ENCODE measurements at regions not wholly inside any gene's neighbourhood (a gene's known extent, or its start where the extent isn't known, plus 50 kb on each side); places are given as distances from the start of the nearest gene placed in this dataset.

- DNase-seq (ENCODE audit: low spot score): no peak
Observed at GRCh38 chr5:93107141-93107540, 473.9 kb downstream of the NR2F1-AS1 start.

- no peak for DNase-seq (ENCODE audit: low spot score)
Observed at GRCh38 chr5:93101661-93102060, 479.4 kb downstream of the NR2F1-AS1 start.

GRCh38 chr5:93100976-93101375 is 480.0 kb downstream of the NR2F1-AS1 start:
- no peak for DNase-seq (ENCODE audit: low spot score)

- DNase-seq (ENCODE audit: low spot score): no peak
Observed at GRCh38 chr5:93100428-93100827, 480.6 kb downstream of the NR2F1-AS1 start.

- DNase-seq (ENCODE audit: low spot score): no peak
Observed at GRCh38 chr5:93099902-93100347, 481.1 kb downstream of the NR2F1-AS1 start.

- no peak for DNase-seq (ENCODE audit: low spot score)
Observed at GRCh38 chr5:93096561-93096960, 484.5 kb downstream of the NR2F1-AS1 start.

- no peak for DNase-seq (ENCODE audit: low spot score)
Observed at GRCh38 chr5:93092349-93093105, 488.5 kb downstream of the NR2F1-AS1 start.

- DNase-seq (ENCODE audit: low spot score): no peak
Observed at GRCh38 chr5:93090698-93091097, 490.3 kb downstream of the NR2F1-AS1 start.

- DNase-seq (ENCODE audit: low spot score): no peak
Observed at GRCh38 chr5:93088592-93089389, 492.2 kb downstream of the NR2F1-AS1 start.

GRCh38 chr5:93087326-93087725 is 493.7 kb downstream of the NR2F1-AS1 start:
- no peak for DNase-seq (ENCODE audit: low spot score)

GRCh38 chr5:93082981-93083380 is 498.0 kb downstream of the NR2F1-AS1 start:
- DNase-seq (ENCODE audit: low spot score): no peak

- DNase-seq (ENCODE audit: low spot score): no peak
Observed at GRCh38 chr5:93079046-93079445, 502.0 kb downstream of the NR2F1-AS1 start.

GRCh38 chr5:93078082-93079038 is 502.7 kb downstream of the NR2F1-AS1 start:
- no peak for DNase-seq (ENCODE audit: low spot score)

- no peak for DNase-seq (ENCODE audit: low spot score)
Observed at GRCh38 chr5:93076566-93076965, 504.5 kb downstream of the NR2F1-AS1 start.

GRCh38 chr5:93076096-93076495 is 504.9 kb downstream of the NR2F1-AS1 start:
- no peak for DNase-seq (ENCODE audit: low spot score)

- DNase-seq (ENCODE audit: low spot score): no peak
Observed at GRCh38 chr5:93073547-93073946, 507.5 kb downstream of the NR2F1-AS1 start.

- DNase-seq (ENCODE audit: low spot score): no peak
Observed at GRCh38 chr5:93072831-93073459, 508.1 kb downstream of the NR2F1-AS1 start.

GRCh38 chr5:93071710-93072109 is 509.3 kb downstream of the NR2F1-AS1 start:
- DNase-seq (ENCODE audit: low spot score): no peak

GRCh38 chr5:93070938-93071337 is 510.1 kb downstream of the NR2F1-AS1 start:
- no peak for DNase-seq (ENCODE audit: low spot score)

- DNase-seq (ENCODE audit: low spot score): no peak
Observed at GRCh38 chr5:93069276-93069675, 511.7 kb downstream of the NR2F1-AS1 start.

GRCh38 chr5:93062548-93062947 is 518.5 kb downstream of the NR2F1-AS1 start:
- no peak for DNase-seq (ENCODE audit: low spot score)

- DNase-seq (ENCODE audit: low spot score): no peak
Observed at GRCh38 chr5:93058309-93058708, 522.7 kb downstream of the NR2F1-AS1 start.

All from HuH-7 (cell line).